ENCODE measurements at regions not wholly inside any gene's neighbourhood (a gene's known extent, or its start where the extent isn't known, plus 50 kb on each side); places are given as distances from the start of the nearest gene placed in this dataset.

DNA sequence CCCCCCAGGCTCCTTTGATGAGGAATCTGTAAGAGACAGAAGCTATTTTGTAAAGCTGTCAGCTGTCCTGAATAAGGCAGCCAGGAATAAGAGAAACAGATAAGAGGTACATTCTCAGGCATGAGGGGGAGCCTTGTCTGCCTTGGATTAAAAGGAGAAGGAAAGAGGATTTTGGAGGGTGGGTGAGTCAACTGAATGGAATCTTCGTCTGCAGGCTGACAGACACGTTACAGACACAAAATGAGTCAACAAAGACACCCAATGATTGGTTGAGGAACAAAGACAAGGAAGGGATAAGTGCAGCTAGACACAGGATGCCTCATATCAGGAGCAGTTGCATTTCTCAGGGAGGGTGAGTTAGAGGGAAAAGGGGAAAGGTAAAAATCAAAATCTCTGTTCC, 162.5 kb downstream of the OLFM4 start:
- TF ChIP-seq, protein P1, sequence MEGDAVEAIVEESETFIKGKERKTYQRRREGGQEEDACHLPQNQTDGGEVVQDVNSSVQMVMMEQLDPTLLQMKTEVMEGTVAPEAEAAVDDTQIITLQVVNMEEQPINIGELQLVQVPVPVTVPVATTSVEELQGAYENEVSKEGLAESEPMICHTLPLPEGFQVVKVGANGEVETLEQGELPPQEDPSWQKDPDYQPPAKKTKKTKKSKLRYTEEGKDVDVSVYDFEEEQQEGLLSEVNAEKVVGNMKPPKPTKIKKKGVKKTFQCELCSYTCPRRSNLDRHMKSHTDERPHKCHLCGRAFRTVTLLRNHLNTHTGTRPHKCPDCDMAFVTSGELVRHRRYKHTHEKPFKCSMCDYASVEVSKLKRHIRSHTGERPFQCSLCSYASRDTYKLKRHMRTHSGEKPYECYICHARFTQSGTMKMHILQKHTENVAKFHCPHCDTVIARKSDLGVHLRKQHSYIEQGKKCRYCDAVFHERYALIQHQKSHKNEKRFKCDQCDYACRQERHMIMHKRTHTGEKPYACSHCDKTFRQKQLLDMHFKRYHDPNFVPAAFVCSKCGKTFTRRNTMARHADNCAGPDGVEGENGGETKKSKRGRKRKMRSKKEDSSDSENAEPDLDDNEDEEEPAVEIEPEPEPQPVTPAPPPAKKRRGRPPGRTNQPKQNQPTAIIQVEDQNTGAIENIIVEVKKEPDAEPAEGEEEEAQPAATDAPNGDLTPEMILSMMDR (IDR thresholded peaks at IDR 0.05), result no peak
- DNase-seq (ENCODE audit: low spot score in 2 of 2), result no peak
- no peaks in the 10 kb centered on the region for H3K27me3 ChIP-seq
- no peaks in the 10 kb centered on the region for H3K36me3 ChIP-seq
- no peak overlapping the region for H3K27ac ChIP-seq
- no peaks in the 10 kb centered on the region for H3K4me1 ChIP-seq
- intact Hi-C loops (cut with DNase I), result no loop called here
- H3K4me3 ChIP-seq, result no peak overlapping the region
- H3K9me3 ChIP-seq, result no peaks in the 10 kb centered on the region

DNA sequence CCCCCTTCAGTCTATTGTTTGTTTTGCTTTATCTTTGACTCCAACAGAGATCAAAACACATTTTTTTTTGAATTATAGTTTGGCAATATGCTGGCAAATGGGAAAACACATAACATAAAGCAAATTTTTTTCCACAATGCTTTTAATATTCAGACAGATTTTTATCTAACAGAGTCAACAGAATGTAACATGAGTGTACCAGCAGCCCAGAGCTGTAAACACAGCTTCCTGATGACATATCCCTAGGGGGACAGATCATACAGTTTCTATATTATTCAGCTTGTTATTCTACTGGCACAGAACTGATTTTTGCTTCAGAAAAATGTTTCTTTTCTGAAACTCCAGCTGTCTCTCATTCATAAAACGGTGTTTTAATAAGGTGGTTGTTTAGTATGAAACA, 168.8 kb downstream of the OLFM4 start:
- Histone ChIP-seq H3K9me3 (no peaks in the 10 kb centered on the region), H3K4me1 (no peaks in the 10 kb centered on the region), H3K27me3 (peaks cover 5% of the 10 kb centered on the region), H3K27ac (no peak overlapping the region), H3K36me3 (no peaks in the 10 kb centered on the region), H3K4me3 (no peak overlapping the region)
- intact Hi-C loops (cut with DNase I), result no loop called here
- TF ChIP-seq, protein P1 (IDR thresholded peaks at IDR 0.05), result no peak
- DNase-seq (ENCODE audit: low spot score in 2 of 2), result no peak

DNA sequence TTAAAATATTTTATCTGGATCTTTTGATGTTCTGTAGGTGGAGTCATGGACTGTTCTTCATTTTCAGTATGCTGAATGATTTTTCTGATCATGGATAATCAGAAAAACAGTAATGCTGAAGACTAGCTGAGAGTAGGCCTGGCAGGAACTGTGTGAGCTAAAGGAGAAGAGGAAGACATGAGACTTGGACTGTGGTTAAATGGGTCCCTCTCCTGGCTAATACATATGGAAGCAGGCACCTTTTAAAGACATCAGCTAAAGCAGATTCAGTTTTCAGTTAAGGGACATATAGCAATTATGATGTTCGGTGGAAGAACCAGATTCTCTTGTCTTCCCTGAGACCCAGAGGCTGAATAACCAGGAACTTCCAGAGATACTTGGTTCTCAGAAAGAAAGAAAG, 169.4 kb downstream of the OLFM4 start:
- H3K36me3 ChIP-seq, result no peaks in the 10 kb centered on the region
- no peaks in the 10 kb centered on the region for H3K4me1 ChIP-seq
- intact Hi-C loops (cut with DNase I), result no loop called here
- DNase-seq (ENCODE audit: low spot score in 2 of 2), result no peak
- TF ChIP-seq, protein P1 (IDR thresholded peaks at IDR 0.05), result no peak
- no peak overlapping the region for H3K27ac ChIP-seq
- H3K27me3 ChIP-seq, result peaks cover 5% of the 10 kb centered on the region
- no peaks in the 10 kb centered on the region for H3K9me3 ChIP-seq
- no peak overlapping the region for H3K4me3 ChIP-seq

DNA sequence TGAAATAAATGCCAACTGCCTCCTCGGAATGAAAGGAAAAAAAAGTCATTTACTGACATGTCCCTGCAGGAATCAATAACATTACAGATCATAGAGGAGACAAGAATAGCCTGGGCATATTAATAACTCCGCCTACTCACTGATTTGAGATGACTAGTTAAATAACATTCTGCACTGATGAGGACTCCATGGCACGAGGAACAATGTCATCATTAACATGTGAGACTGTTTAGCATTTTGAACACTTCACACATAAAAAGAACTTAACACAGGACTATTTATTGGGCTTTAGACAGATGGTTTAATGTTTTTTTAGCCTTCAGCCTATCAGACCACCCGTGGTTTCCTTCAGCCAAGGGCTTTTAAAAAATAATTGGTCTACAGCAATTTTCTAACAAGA, 170.1 kb downstream of the OLFM4 start:
- Histone ChIP-seq H3K27ac (no peak overlapping the region), H3K9me3 (no peaks in the 10 kb centered on the region), H3K36me3 (no peaks in the 10 kb centered on the region), H3K27me3 (peaks cover 5% of the 10 kb centered on the region), H3K4me1 (no peaks in the 10 kb centered on the region), H3K4me3 (no peak overlapping the region)
- intact Hi-C loops (cut with DNase I), result no loop called here
- TF ChIP-seq, protein P1 (IDR thresholded peaks at IDR 0.05), result no peak
- no peak for DNase-seq (ENCODE audit: low spot score in 2 of 2)

DNA sequence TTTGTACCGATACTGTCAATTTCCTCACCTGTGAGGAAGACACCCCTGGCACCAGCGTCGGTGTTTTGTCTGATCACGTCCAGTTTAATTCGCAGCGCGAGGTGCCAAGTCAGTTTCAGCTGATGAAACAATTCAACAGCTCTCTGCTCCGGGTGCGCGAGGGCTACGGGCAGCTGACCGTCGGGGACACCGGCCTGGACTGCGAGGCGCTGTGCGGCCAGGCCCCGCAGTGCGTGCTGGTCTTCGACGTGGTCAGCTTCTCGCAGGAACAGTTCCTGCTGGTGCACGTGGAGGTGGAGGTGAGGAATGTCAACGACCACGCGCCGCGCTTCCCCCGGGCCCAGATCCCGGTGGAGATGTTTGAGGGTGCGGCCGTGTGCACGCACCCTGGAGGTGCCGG, 171.5 kb downstream of the OLFM4 start:
- intact Hi-C loops (cut with DNase I), result no loop called here
- no peaks in the 10 kb centered on the region for H3K4me1 ChIP-seq
- no peak for DNase-seq (ENCODE audit: low spot score in 2 of 2)
- peaks cover 5% of the 10 kb centered on the region for H3K27me3 ChIP-seq
- H3K4me3 ChIP-seq, result no peak overlapping the region
- TF ChIP-seq, protein P1 (IDR thresholded peaks at IDR 0.05), result no peak
- H3K9me3 ChIP-seq, result no peaks in the 10 kb centered on the region
- no peaks in the 10 kb centered on the region for H3K36me3 ChIP-seq
- no peak overlapping the region for H3K27ac ChIP-seq
